Left ventricle myocardium inferior (tissue), 1 donor: ENCODE measurements at regions not wholly inside any gene's neighbourhood (a gene's known extent, or its start where the extent isn't known, plus 50 kb on each side); places are given as distances from the start of the nearest gene placed in this dataset.

ENCODE experiments used
- DNase-seq: peaks from one replicate; pipeline ENCODE4 v3.0.0-alpha.2; 2020
- H3K27ac ChIP-seq: fragments of 200-600 bp; replicated peaks from 2 replicates; pipeline ENCODE4 v1.8.0; 2021
- H3K27me3 ChIP-seq: fragments of 200-600 bp; 2 replicates; pipeline ENCODE4 v1.8.0; 2021; ENCODE audit warnings: low read depth
- H3K36me3 ChIP-seq: fragments of 200-600 bp; 2 replicates; pipeline ENCODE4 v1.8.0; 2021
- H3K4me1 ChIP-seq: fragments of 200-600 bp; 2 replicates; pipeline ENCODE4 v1.8.0; 2021
- H3K4me3 ChIP-seq: fragments of 200-600 bp; 2 replicates; pipeline ENCODE4 v1.8.0; 2021; ENCODE audit warnings: mild to moderate bottlenecking, moderate library complexity
- H3K9me3 ChIP-seq: fragments of 200-600 bp; replicated peaks from 2 replicates; pipeline ENCODE4 v1.8.0; 2021
- CTCF ChIP-seq: fragments of 200-600 bp; IDR thresholded peaks from 2 replicates; pipeline ENCODE4 v1.8.0; 2021; ENCODE audit warnings: antibody characterized with exemption, mild to moderate bottlenecking, borderline replicate concordance
- intact Hi-C: fragments of 100-400 bp; cut with micrococcal nuclease; formaldehyde crosslinking; loops from one replicate; pipeline ENCODE4 v1.11.0; 2022
- donor health status: DM: no; HTN: yes; CAD: no; lungs with severe emphysema.

GRCh38 chr9:80351612-80352011 lies 779.8 kb downstream of the TLE4 start:
- Histone ChIP-seq H3K4me1 (no peaks in the 10 kb centered on the region), H3K27ac (no peak overlapping the region), H3K9me3 (peaks cover 5% of the 10 kb centered on the region), H3K36me3 (no peaks in the 10 kb centered on the region), H3K27me3 (no peaks in the 10 kb centered on the region), H3K4me3 (no peak overlapping the region)
- DNase-seq = no peak
- no peak for TF ChIP-seq CTCF
- intact Hi-C loops = no loop called here

GRCh38 chr9:80326105-80326504 lies 754.3 kb downstream of the TLE4 start:
- DNase-seq = no peak
- Histone ChIP-seq H3K27ac (no peak overlapping the region), H3K36me3 (no peaks in the 10 kb centered on the region), H3K4me1 (no peaks in the 10 kb centered on the region), H3K4me3 (no peak overlapping the region), H3K27me3 (no peaks in the 10 kb centered on the region), H3K9me3 (peaks cover 18% of the 10 kb centered on the region)
- no peak for TF ChIP-seq CTCF
- intact Hi-C loops = no loop called here

GRCh38 chr9:80320916-80321315 lies 749.2 kb downstream of the TLE4 start:
- Histone ChIP-seq H3K4me1 (no peaks in the 10 kb centered on the region), H3K27me3 (no peaks in the 10 kb centered on the region), H3K36me3 (no peaks in the 10 kb centered on the region), H3K27ac (no peak overlapping the region), H3K4me3 (no peak overlapping the region), H3K9me3 (no peaks in the 10 kb centered on the region)
- intact Hi-C loops = no loop called here
- no peak for TF ChIP-seq CTCF
- no peak for DNase-seq

GRCh38 chr9:80320480-80320879 lies 748.7 kb downstream of the TLE4 start:
- intact Hi-C loops = no loop called here
- no peak overlapping the region for H3K27ac ChIP-seq
- no peak for TF ChIP-seq CTCF
- H3K27me3 ChIP-seq = no peaks in the 10 kb centered on the region
- H3K36me3 ChIP-seq = no peaks in the 10 kb centered on the region
- H3K4me1 ChIP-seq = no peaks in the 10 kb centered on the region
- no peaks in the 10 kb centered on the region for H3K9me3 ChIP-seq
- H3K4me3 ChIP-seq = no peak overlapping the region
- no peak for DNase-seq

GRCh38 chr9:80305136-80305535 lies 733.4 kb downstream of the TLE4 start:
- intact Hi-C loops = no loop called here
- Histone ChIP-seq H3K9me3 (no peaks in the 10 kb centered on the region), H3K4me3 (no peak overlapping the region), H3K36me3 (no peaks in the 10 kb centered on the region), H3K27ac (no peak overlapping the region), H3K4me1 (no peaks in the 10 kb centered on the region), H3K27me3 (no peaks in the 10 kb centered on the region)
- DNase-seq = no peak
- no peak for TF ChIP-seq CTCF

GRCh38 chr9:80294955-80295354 lies 723.2 kb downstream of the TLE4 start:
- Histone ChIP-seq H3K36me3 (no peaks in the 10 kb centered on the region), H3K4me3 (no peak overlapping the region), H3K27ac (no peak overlapping the region), H3K27me3 (no peaks in the 10 kb centered on the region), H3K9me3 (peaks cover 22% of the 10 kb centered on the region), H3K4me1 (no peaks in the 10 kb centered on the region)
- no peak for TF ChIP-seq CTCF
- intact Hi-C loops = no loop called here
- no peak for DNase-seq
